Adrenal gland (tissue), 5 donors: ENCODE measurements at regions not wholly inside any gene's neighbourhood (a gene's known extent, or its start where the extent isn't known, plus 50 kb on each side); places are given as distances from the start of the nearest gene placed in this dataset.

Experiments used
- CTCF ChIP-seq, 6 experiments: fragments of 450-650 bp in 4 of 6; fragments of 200-600 bp in 2 of 6; sonication (generic) in 1 of 6; IDR thresholded peaks; 1 replicate in 5 of 6; 2 replicates in 1 of 6; pipeline versions ENCODE4 v1.5.1 to v1.8.0; 2016 to 2021; ENCODE audit warnings: antibody characterized with exemption in 6 of 6, mild to moderate bottlenecking in 2 of 6, moderate library complexity in 1 of 6
- POLR2A ChIP-seq, 2 donors: fragments of 450-650 bp; IDR thresholded peaks; one replicate each; pipeline ENCODE4 v1.6.1; 2017; ENCODE audit warnings: antibody characterized with exemption in 2 of 2, mild to moderate bottlenecking in 2 of 2, moderate library complexity in 1 of 2
- donor health status: DM: no; HTN: no; CAD: no.

- TF ChIP-seq CTCF (IDR thresholded peaks at IDR 0.05) (no peak), POLR2A (IDR thresholded peaks at IDR 0.05) (no peak)
Observed at GRCh38 chr1:30655672-30656071, 67.7 kb downstream of the MATN1 start.
